ENCODE measurements at regions not wholly inside any gene's neighbourhood (a gene's known extent, or its start where the extent isn't known, plus 50 kb on each side); places are given as distances from the start of the nearest gene placed in this dataset.

DNA sequence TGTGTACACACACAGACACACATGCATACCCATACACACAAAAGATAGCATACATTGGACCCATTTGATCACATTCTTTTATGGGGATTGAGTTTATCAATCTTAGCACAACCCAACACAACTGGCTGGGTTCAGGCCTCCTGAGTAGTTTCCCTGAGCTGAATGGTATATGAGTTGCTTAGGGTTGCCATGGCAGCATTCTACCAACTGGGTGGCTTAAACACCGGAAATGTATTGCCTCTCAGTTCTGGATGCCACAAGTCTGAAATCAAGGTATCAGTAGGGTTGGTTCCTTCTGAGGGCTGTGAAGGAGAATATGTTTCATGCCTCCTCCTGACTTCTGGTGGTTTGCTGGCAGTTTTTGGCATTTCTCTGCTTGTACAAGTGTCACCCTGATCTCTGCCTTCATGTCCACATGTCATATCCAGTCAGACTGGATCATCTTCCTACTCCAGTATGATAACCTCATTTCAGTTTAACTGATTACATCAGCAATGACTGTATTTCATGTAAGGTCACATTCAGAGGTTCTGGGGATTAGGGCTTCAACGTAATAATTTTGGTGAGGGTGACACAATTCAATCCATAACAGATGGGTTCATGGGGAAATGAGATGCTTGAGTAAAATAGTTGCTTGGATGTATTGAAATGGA is 212.7 kb downstream of the KCNE4 start:
- Histone ChIP-seq H3K27ac (no peak overlapping the region), H3K4me1 (no peaks in the 10 kb centered on the region), H3K36me3 (no peaks in the 10 kb centered on the region), H3K9me3 (peaks cover 0 to 7% (median 4%) of the 10 kb centered on the region in 3 donors), H3K4me3 (no peak overlapping the region), H3K27me3 (no peaks in the 10 kb centered on the region)
- no peak for DNase-seq
- TF ChIP-seq, protein P1, sequence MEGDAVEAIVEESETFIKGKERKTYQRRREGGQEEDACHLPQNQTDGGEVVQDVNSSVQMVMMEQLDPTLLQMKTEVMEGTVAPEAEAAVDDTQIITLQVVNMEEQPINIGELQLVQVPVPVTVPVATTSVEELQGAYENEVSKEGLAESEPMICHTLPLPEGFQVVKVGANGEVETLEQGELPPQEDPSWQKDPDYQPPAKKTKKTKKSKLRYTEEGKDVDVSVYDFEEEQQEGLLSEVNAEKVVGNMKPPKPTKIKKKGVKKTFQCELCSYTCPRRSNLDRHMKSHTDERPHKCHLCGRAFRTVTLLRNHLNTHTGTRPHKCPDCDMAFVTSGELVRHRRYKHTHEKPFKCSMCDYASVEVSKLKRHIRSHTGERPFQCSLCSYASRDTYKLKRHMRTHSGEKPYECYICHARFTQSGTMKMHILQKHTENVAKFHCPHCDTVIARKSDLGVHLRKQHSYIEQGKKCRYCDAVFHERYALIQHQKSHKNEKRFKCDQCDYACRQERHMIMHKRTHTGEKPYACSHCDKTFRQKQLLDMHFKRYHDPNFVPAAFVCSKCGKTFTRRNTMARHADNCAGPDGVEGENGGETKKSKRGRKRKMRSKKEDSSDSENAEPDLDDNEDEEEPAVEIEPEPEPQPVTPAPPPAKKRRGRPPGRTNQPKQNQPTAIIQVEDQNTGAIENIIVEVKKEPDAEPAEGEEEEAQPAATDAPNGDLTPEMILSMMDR (IDR thresholded peaks at IDR 0.05) = no peak
- intact Hi-C loops (cut with DNase I; ENCODE audit: low total_unique reads) = no loop called here

DNA sequence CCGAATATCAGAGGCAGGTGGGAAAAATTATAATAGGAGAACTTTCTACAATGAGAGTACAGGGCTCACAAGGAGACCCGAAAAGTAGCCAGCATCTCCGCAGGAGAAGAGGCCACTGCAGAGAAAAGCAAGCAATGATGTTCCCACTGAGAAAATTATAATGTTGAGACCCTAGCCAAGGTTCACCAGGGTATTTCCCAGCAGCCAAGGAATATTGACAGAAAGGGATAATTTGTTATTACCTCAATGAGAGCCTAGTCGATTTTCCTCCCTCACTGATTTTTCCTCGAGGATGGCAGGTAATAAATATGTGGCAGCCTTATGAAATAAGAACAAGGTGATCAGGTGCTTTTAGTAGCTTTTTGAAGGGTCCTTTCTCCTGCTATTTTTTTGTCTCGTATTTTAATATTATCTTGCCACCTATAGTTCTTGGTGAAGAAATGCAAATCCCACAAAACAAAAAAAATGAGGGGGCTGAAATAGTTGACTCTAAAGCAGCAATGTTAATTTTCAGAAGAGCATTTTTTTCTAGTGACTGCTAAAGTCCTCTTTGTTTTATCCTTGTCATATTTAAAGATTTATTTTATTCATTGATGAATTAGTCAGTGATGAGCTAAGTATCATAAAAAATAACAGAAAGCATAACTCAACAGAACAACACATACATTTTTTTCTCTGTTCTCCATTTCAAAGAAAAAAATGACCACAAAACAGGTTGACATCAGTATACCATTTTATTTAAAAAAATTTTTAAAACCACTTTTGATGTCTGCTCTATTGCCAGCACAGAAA is 215.4 kb downstream of the KCNE4 start:
- no peak for DNase-seq
- no peak overlapping the region for H3K27ac ChIP-seq
- no peak overlapping the region for H3K4me3 ChIP-seq
- intact Hi-C loops (cut with DNase I; ENCODE audit: low total_unique reads) = no loop called here
- no peaks in the 10 kb centered on the region for H3K27me3 ChIP-seq
- no peaks in the 10 kb centered on the region for H3K4me1 ChIP-seq
- TF ChIP-seq, protein P1 (IDR thresholded peaks at IDR 0.05) = no peak
- no peaks in the 10 kb centered on the region for H3K9me3 ChIP-seq
- no peaks in the 10 kb centered on the region for H3K36me3 ChIP-seq

DNA sequence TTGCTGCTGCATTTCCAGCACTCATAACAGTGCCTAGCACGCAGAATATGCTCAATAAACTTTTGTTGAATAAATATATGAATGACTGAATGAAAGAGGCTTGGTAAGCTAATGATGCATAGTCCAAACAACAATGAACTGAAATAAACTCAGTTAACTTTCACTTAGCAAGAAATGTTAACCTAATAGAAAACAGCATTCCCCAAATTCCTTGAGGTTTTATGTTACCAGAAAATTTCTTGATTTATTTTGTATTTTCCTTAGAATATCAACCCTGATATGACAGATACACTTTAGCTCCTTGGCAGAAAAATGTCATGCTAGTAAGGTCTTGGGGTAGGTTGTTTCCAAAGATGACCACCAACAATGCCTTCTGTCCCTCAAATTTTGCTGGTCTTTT is 217.4 kb downstream of the KCNE4 start:
- Histone ChIP-seq H3K9me3 (no peaks in the 10 kb centered on the region), H3K4me3 (no peak overlapping the region), H3K27ac (no peak overlapping the region), H3K4me1 (no peaks in the 10 kb centered on the region), H3K27me3 (no peaks in the 10 kb centered on the region), H3K36me3 (no peaks in the 10 kb centered on the region)
- TF ChIP-seq, protein P1 (IDR thresholded peaks at IDR 0.05) = no peak
- intact Hi-C loops (cut with DNase I; ENCODE audit: low total_unique reads) = no loop called here
- no peak for DNase-seq

DNA sequence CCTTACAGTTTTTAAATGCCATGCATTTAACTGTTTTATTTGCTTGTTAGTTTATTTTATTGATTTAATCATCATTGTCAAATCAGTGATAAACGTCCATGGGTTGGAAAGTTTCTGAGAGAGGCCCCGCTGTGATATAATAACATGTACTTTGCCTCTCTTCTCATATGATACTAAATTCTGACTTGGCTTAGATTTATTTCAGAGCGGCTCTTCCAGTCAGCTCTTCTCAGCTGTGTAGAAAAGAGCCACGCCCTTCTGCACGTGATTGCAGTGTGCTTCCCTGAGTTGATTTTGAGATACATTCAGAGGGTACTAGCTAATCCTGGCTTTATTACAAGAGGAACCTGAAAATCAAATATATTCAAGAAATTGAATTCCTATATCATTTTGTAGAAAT is 218.6 kb downstream of the KCNE4 start:
- Histone ChIP-seq H3K36me3 (no peaks in the 10 kb centered on the region), H3K9me3 (no peaks in the 10 kb centered on the region), H3K4me1 (no peaks in the 10 kb centered on the region), H3K4me3 (no peak overlapping the region), H3K27me3 (no peaks in the 10 kb centered on the region), H3K27ac (no peak overlapping the region)
- TF ChIP-seq, protein P1 (IDR thresholded peaks at IDR 0.05) = no peak
- DNase-seq = no peak
- intact Hi-C loops (cut with DNase I; ENCODE audit: low total_unique reads) = no loop called here

DNA sequence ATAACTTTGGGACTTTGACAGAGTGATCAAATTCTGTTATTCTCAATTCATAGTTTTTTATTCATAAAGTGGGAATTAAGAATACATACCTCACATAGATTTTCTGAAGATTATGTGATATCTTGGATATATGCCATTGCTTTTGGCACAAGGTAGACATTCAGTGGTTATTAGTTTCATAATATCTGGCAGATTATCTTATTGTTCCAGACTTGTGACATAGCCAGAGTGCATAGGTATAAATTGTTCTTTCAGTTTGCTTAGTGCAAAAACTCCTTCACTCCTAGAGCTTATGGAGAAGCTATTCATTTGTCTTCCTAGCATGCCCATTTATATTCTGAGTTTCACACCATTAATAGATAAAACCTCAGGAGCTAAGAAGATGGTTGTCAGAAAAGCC is 222.0 kb downstream of the KCNE4 start:
- no peaks in the 10 kb centered on the region for H3K27me3 ChIP-seq

More for the DNA sequence above, 222.0 kb downstream of the KCNE4 start:
- no peak for DNase-seq
- Histone ChIP-seq H3K4me3 (no peak overlapping the region), H3K27ac (no peak overlapping the region), H3K36me3 (no peaks in the 10 kb centered on the region), H3K9me3 (no peaks in the 10 kb centered on the region), H3K4me1 (no peaks in the 10 kb centered on the region)
- intact Hi-C loops (cut with DNase I; ENCODE audit: low total_unique reads) = no loop called here
- TF ChIP-seq, protein P1 (IDR thresholded peaks at IDR 0.05) = no peak
